WTC11 (cell line): ENCODE measurements at regions not wholly inside any gene's neighbourhood (a gene's known extent, or its start where the extent isn't known, plus 50 kb on each side); places are given as distances from the start of the nearest gene placed in this dataset.
A peak's percentile ranks its signal among the peaks of the same experiment; 100 is the strongest.

Experiments
- ATAC-seq: fragments of 200-7000 bp; cut with Tn5 transposase; 2 replicates; pipeline ENCODE4 v1.10.0; 2021; ENCODE audit warnings: mild to moderate bottlenecking, moderate library complexity
- CTCF ChIA-PET: fragments of 300-600 bp; sonication (Branson Sonifier 250); formaldehyde crosslinking; loops from one replicate; lab custom pipeline; 2021; ENCODE audit warnings: antibody characterized with exemption; lab: Charles Lee
- POLR2A ChIA-PET: fragments of 350-600 bp; sonication (Branson Sonifier 250); formaldehyde crosslinking; loops from one replicate; lab custom pipeline; 2021; ENCODE audit warnings: antibody characterized with exemption; lab: Charles Lee
- DNase-seq: peaks from one replicate; pipeline ENCODE4 v3.0.0; 2021; ENCODE audit warnings: low spot score
- H3K27ac Mint-ChIP-seq: 2 replicates; pipeline ENCODE4 v1.8.0; 2021; ENCODE audit warnings: mixed read lengths
- H3K27me3 Mint-ChIP-seq: 2 replicates; pipeline ENCODE4 v1.8.0; 2021; ENCODE audit warnings: low read depth, mild to moderate bottlenecking, moderate library complexity, mixed read lengths
- H3K36me3 Mint-ChIP-seq: 2 replicates; pipeline ENCODE4 v1.8.0; 2021; ENCODE audit warnings: mixed read lengths
- H3K4me1 Mint-ChIP-seq: 2 replicates; pipeline ENCODE4 v1.8.0; 2022; ENCODE audit warnings: mixed read lengths
- H3K4me3 Mint-ChIP-seq: 2 replicates; pipeline ENCODE4 v1.8.0; 2021; ENCODE audit warnings: mild to moderate bottlenecking, moderate library complexity, mixed read lengths
- H3K9me3 Mint-ChIP-seq: 2 replicates; pipeline ENCODE4 v1.8.0; 2021; ENCODE audit warnings: mixed read lengths
- CBFB ChIP-seq: sonication (generic); formaldehyde crosslinking; IDR thresholded peaks from 2 replicates; pipeline ENCODE4 v1.8.1; 2022; ENCODE audit warnings: mild to moderate bottlenecking, low read depth, missing genetic modification reagents
- CREB1 ChIP-seq: sonication (generic); formaldehyde crosslinking; IDR thresholded peaks from 2 replicates; pipeline ENCODE4 v1.8.0; 2023; ENCODE audit warnings: mild to moderate bottlenecking, missing genetic modification reagents
- ETV6 ChIP-seq: sonication (generic); formaldehyde crosslinking; IDR thresholded peaks from 2 replicates; pipeline ENCODE4 v1.8.1; 2022; ENCODE audit warnings: mild to moderate bottlenecking, missing genetic modification reagents
- GRHL2 ChIP-seq: fragments of 250-450 bp; sonication (Bioruptor Pico); IDR thresholded peaks from 2 replicates; pipeline ENCODE4 v1.8.0; 2022; ENCODE audit warnings: mild to moderate bottlenecking, moderate library complexity; ENCODE audit not compliant: insufficient replicate concordance, severe bottlenecking
- GTF2I ChIP-seq: fragments of 250-450 bp; sonication (Bioruptor Pico); conservative IDR thresholded peaks from 2 replicates; pipeline ENCODE4 v1.4.0; 2021; ENCODE audit warnings: mild to moderate bottlenecking
- NFYB ChIP-seq: sonication (generic); formaldehyde crosslinking; conservative IDR thresholded peaks from 2 replicates; pipeline ENCODE4 v1.8.0; 2022; ENCODE audit warnings: low read depth, missing genetic modification reagents
- OVOL2 ChIP-seq: fragments of 250-450 bp; sonication (Bioruptor Pico); IDR thresholded peaks from 2 replicates; pipeline ENCODE4 v1.9.0; 2021; ENCODE audit warnings: mild to moderate bottlenecking, borderline replicate concordance
- RORB ChIP-seq: fragments of 250-450 bp; sonication (Bioruptor Pico); IDR thresholded peaks from 2 replicates; pipeline ENCODE4 v1.9.0; 2021; ENCODE audit warnings: mild to moderate bottlenecking
- SMAD4 ChIP-seq: sonication (generic); formaldehyde crosslinking; IDR thresholded peaks from 2 replicates; pipeline ENCODE4 v1.8.0; 2022; ENCODE audit warnings: mild to moderate bottlenecking, missing genetic modification reagents
- SP1 ChIP-seq: sonication (generic); formaldehyde crosslinking; conservative IDR thresholded peaks from 2 replicates; pipeline ENCODE4 v1.8.1; 2022; ENCODE audit warnings: missing genetic modification reagents
- ZNF121 ChIP-seq: sonication (generic); formaldehyde crosslinking; IDR thresholded peaks from 2 replicates; pipeline ENCODE4 v1.8.0; 2023; ENCODE audit warnings: missing genetic modification reagents
- ZNF396 ChIP-seq: fragments of 250-450 bp; sonication (Bioruptor Pico); IDR thresholded peaks from 2 replicates; pipeline ENCODE4 v1.8.0; 2021; ENCODE audit warnings: mild to moderate bottlenecking, moderate library complexity, borderline replicate concordance
- TF ChIP-seq, protein P1 (sequence below): sonication (generic); formaldehyde crosslinking; IDR thresholded peaks from 2 replicates; pipeline ENCODE4 v1.8.0; 2022; ENCODE audit warnings: mild to moderate bottlenecking, missing genetic modification reagents
- TF ChIP-seq, protein P2 (sequence below): fragments of 200-600 bp; IDR thresholded peaks from 2 replicates; pipeline ENCODE4 v1.8.0; 2022; ENCODE audit warnings: antibody characterized with exemption
- TF ChIP-seq, protein P3 (sequence below): sonication (generic); formaldehyde crosslinking; IDR thresholded peaks from 2 replicates; pipeline ENCODE4 v1.8.1; 2023; ENCODE audit warnings: mild to moderate bottlenecking, missing genetic modification reagents
- TF ChIP-seq, protein P4 (sequence below): fragments of 250-450 bp; sonication (Bioruptor Pico); IDR thresholded peaks from 2 replicates; pipeline ENCODE4 v1.9.0; 2021; ENCODE audit warnings: mild to moderate bottlenecking
- TF ChIP-seq, protein P5 (sequence below): sonication (generic); formaldehyde crosslinking; IDR thresholded peaks from 2 replicates; pipeline ENCODE4 v1.8.1; 2022; ENCODE audit warnings: mild to moderate bottlenecking, moderate library complexity, missing genetic modification reagents
- TF ChIP-seq, protein P6 (sequence below): sonication (generic); formaldehyde crosslinking; IDR thresholded peaks from 2 replicates; pipeline ENCODE4 v1.8.1; 2023; ENCODE audit warnings: mild to moderate bottlenecking, missing genetic modification reagents
- TF ChIP-seq, protein P7 (sequence below): sonication (generic); formaldehyde crosslinking; IDR thresholded peaks from 2 replicates; pipeline ENCODE4 v1.8.0; 2023; ENCODE audit warnings: missing genetic modification reagents, mild to moderate bottlenecking, borderline replicate concordance

DNA sequence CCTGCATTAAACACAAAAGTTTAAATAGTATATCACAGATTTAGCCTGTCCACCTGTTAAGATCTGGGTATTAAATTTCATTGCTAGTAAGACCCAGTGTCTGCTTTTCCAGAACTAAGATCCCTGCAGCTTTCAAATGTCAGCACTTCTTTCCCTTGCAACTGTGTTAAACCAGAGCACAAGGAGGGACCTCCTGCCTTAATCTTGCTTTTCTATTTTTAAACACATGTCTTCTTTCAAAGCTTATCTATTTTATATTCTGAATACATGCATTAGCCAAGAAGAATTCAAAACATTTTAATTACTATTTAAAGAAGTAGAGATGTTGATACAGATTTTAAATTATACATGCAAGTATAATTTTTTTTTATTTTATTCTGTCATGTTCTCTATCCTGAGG is 315.1 kb downstream of the ARPP21 start (continued):
- TF ChIP-seq, protein P1, sequence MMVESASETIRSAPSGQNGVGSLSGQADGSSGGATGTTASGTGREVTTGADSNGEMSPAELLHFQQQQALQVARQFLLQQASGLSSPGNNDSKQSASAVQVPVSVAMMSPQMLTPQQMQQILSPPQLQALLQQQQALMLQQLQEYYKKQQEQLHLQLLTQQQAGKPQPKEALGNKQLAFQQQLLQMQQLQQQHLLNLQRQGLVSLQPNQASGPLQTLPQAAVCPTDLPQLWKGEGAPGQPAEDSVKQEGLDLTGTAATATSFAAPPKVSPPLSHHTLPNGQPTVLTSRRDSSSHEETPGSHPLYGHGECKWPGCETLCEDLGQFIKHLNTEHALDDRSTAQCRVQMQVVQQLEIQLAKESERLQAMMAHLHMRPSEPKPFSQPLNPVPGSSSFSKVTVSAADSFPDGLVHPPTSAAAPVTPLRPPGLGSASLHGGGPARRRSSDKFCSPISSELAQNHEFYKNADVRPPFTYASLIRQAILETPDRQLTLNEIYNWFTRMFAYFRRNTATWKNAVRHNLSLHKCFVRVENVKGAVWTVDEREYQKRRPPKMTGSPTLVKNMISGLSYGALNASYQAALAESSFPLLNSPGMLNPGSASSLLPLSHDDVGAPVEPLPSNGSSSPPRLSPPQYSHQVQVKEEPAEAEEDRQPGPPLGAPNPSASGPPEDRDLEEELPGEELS (CRISPR knock-in tag): no peak
- TF ChIP-seq NFYB (CRISPR knock-in tag) (no peak), SMAD4 (CRISPR knock-in tag) (no peak), ETV6 (CRISPR knock-in tag) (no peak), RORB (no peak)
- TF ChIP-seq, protein P2, sequence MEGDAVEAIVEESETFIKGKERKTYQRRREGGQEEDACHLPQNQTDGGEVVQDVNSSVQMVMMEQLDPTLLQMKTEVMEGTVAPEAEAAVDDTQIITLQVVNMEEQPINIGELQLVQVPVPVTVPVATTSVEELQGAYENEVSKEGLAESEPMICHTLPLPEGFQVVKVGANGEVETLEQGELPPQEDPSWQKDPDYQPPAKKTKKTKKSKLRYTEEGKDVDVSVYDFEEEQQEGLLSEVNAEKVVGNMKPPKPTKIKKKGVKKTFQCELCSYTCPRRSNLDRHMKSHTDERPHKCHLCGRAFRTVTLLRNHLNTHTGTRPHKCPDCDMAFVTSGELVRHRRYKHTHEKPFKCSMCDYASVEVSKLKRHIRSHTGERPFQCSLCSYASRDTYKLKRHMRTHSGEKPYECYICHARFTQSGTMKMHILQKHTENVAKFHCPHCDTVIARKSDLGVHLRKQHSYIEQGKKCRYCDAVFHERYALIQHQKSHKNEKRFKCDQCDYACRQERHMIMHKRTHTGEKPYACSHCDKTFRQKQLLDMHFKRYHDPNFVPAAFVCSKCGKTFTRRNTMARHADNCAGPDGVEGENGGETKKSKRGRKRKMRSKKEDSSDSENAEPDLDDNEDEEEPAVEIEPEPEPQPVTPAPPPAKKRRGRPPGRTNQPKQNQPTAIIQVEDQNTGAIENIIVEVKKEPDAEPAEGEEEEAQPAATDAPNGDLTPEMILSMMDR: no peak
- TF ChIP-seq, protein P3, sequence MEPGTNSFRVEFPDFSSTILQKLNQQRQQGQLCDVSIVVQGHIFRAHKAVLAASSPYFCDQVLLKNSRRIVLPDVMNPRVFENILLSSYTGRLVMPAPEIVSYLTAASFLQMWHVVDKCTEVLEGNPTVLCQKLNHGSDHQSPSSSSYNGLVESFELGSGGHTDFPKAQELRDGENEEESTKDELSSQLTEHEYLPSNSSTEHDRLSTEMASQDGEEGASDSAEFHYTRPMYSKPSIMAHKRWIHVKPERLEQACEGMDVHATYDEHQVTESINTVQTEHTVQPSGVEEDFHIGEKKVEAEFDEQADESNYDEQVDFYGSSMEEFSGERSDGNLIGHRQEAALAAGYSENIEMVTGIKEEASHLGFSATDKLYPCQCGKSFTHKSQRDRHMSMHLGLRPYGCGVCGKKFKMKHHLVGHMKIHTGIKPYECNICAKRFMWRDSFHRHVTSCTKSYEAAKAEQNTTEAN (CRISPR knock-in tag): no peak
- TF ChIP-seq, all 79 proteins: peak for 0

DNA sequence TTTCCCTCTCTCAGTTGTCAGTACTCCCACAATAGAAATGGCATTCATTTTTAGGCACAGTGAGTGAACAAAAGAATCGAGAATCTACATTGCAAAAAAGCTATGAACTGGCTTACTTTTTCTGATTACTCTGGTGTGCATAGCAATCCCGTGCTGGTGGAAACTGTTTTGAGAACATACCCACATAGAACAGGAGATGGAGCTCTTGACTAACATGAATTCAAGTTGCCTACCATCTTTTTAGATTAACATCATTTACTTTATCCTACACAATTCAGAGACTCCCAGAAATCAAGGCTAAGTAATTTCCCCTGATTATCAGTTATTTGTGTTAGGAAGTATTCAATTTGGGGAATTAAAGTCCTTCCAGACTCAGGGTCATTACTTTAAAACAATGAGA is 326.6 kb downstream of the ARPP21 start:
- Mint-ChIP-seq H3K36me3 (no peaks in the 10 kb centered on the region), H3K27me3 (no peaks in the 10 kb centered on the region), H3K27ac (no peak overlapping the region), H3K4me1 (peaks cover 7% of the 10 kb centered on the region), H3K9me3 (no peaks in the 10 kb centered on the region), H3K4me3 (no peak overlapping the region)
- ATAC-seq (peak; percentile 89), DNase-seq (no peak)
- TF ChIP-seq OVOL2 (CRISPR knock-in tag) (no peak), GTF2I (CRISPR knock-in tag) (no peak), CREB1 (CRISPR knock-in tag) (no peak), ZNF396 (CRISPR knock-in tag) (no peak), ZNF121 (CRISPR knock-in tag) (no peak), GRHL2 (CRISPR knock-in tag) (no peak), SP1 (no peak), CBFB (no peak)
- TF ChIP-seq, protein P4, sequence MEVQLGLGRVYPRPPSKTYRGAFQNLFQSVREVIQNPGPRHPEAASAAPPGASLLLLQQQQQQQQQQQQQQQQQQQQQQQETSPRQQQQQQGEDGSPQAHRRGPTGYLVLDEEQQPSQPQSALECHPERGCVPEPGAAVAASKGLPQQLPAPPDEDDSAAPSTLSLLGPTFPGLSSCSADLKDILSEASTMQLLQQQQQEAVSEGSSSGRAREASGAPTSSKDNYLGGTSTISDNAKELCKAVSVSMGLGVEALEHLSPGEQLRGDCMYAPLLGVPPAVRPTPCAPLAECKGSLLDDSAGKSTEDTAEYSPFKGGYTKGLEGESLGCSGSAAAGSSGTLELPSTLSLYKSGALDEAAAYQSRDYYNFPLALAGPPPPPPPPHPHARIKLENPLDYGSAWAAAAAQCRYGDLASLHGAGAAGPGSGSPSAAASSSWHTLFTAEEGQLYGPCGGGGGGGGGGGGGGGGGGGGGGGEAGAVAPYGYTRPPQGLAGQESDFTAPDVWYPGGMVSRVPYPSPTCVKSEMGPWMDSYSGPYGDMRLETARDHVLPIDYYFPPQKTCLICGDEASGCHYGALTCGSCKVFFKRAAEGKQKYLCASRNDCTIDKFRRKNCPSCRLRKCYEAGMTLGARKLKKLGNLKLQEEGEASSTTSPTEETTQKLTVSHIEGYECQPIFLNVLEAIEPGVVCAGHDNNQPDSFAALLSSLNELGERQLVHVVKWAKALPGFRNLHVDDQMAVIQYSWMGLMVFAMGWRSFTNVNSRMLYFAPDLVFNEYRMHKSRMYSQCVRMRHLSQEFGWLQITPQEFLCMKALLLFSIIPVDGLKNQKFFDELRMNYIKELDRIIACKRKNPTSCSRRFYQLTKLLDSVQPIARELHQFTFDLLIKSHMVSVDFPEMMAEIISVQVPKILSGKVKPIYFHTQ (CRISPR knock-in tag): no peak
- TF ChIP-seq, protein P5, sequence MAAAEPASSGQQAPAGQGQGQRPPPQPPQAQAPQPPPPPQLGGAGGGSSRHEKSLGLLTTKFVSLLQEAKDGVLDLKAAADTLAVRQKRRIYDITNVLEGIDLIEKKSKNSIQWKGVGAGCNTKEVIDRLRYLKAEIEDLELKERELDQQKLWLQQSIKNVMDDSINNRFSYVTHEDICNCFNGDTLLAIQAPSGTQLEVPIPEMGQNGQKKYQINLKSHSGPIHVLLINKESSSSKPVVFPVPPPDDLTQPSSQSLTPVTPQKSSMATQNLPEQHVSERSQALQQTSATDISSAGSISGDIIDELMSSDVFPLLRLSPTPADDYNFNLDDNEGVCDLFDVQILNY (CRISPR knock-in tag): no peak
- TF ChIP-seq, protein P6, sequence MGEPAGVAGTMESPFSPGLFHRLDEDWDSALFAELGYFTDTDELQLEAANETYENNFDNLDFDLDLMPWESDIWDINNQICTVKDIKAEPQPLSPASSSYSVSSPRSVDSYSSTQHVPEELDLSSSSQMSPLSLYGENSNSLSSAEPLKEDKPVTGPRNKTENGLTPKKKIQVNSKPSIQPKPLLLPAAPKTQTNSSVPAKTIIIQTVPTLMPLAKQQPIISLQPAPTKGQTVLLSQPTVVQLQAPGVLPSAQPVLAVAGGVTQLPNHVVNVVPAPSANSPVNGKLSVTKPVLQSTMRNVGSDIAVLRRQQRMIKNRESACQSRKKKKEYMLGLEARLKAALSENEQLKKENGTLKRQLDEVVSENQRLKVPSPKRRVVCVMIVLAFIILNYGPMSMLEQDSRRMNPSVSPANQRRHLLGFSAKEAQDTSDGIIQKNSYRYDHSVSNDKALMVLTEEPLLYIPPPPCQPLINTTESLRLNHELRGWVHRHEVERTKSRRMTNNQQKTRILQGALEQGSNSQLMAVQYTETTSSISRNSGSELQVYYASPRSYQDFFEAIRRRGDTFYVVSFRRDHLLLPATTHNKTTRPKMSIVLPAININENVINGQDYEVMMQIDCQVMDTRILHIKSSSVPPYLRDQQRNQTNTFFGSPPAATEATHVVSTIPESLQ (CRISPR knock-in tag): no peak
- TF ChIP-seq, protein P7, sequence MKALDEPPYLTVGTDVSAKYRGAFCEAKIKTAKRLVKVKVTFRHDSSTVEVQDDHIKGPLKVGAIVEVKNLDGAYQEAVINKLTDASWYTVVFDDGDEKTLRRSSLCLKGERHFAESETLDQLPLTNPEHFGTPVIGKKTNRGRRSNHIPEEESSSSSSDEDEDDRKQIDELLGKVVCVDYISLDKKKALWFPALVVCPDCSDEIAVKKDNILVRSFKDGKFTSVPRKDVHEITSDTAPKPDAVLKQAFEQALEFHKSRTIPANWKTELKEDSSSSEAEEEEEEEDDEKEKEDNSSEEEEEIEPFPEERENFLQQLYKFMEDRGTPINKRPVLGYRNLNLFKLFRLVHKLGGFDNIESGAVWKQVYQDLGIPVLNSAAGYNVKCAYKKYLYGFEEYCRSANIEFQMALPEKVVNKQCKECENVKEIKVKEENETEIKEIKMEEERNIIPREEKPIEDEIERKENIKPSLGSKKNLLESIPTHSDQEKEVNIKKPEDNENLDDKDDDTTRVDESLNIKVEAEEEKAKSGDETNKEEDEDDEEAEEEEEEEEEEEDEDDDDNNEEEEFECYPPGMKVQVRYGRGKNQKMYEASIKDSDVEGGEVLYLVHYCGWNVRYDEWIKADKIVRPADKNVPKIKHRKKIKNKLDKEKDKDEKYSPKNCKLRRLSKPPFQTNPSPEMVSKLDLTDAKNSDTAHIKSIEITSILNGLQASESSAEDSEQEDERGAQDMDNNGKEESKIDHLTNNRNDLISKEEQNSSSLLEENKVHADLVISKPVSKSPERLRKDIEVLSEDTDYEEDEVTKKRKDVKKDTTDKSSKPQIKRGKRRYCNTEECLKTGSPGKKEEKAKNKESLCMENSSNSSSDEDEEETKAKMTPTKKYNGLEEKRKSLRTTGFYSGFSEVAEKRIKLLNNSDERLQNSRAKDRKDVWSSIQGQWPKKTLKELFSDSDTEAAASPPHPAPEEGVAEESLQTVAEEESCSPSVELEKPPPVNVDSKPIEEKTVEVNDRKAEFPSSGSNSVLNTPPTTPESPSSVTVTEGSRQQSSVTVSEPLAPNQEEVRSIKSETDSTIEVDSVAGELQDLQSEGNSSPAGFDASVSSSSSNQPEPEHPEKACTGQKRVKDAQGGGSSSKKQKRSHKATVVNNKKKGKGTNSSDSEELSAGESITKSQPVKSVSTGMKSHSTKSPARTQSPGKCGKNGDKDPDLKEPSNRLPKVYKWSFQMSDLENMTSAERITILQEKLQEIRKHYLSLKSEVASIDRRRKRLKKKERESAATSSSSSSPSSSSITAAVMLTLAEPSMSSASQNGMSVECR (CRISPR knock-in tag): no peak
- TF ChIP-seq, protein P3 (CRISPR knock-in tag): no peak
- ChIA-PET CTCF (interaction anchor here (0.7 to 1.7 kb wide), 15 partner anchors 9 to 819 kb away, joined by 3 to 21 read pairs (median 3); no protein-coding TSS in a partner anchor), POLR2A (interaction anchor here (0.6 kb wide), 1 partner anchor 9 kb away, joined by 3 read pairs; no protein-coding TSS in a partner anchor)
